HG03378 (cell line): ENCODE measurements at regions not wholly inside any gene's neighbourhood (a gene's known extent, or its start where the extent isn't known, plus 50 kb on each side); places are given as distances from the start of the nearest gene placed in this dataset.
"Not testable (repeated sequence)": the region's sequence is repeated elsewhere in the genome, so short reads cannot be mapped to it uniquely, and the experiment has no call there.

Experiments used
- ATAC-seq: cut with Tn5 transposase; IDR thresholded peaks from one replicate; pipeline ENCODE4 v1.9.1; 2021; ENCODE audit warnings: mild to moderate bottlenecking, moderate library complexity; ENCODE audit not compliant: unreplicated experiment

GRCh38 chr1:25009671-25010262 is 79.7 kb upstream of the RUNX3 start:
- no peak for ATAC-seq

- no peak for ATAC-seq
Observed at GRCh38 chr1:25008192-25008485, 78.1 kb upstream of the RUNX3 start.

- not testable (repeated sequence) for ATAC-seq
Observed at GRCh38 chr1:25007390-25008191, 77.5 kb upstream of the RUNX3 start.

- ATAC-seq, result no peak
Observed at GRCh38 chr1:25006770-25007169, 76.7 kb upstream of the RUNX3 start.

GRCh38 chr1:25004355-25004754 is 74.3 kb upstream of the RUNX3 start:
- no peak for ATAC-seq

GRCh38 chr1:25003457-25004190 is 73.5 kb upstream of the RUNX3 start:
- ATAC-seq, result no peak

- ATAC-seq, result no peak
Observed at GRCh38 chr1:25003000-25003399, 72.9 kb upstream of the RUNX3 start.

GRCh38 chr1:25001125-25001915 is 71.2 kb upstream of the RUNX3 start:
- ATAC-seq, result no peak

- no peak for ATAC-seq
Observed at GRCh38 chr1:24999906-25000305, 69.8 kb upstream of the RUNX3 start.

GRCh38 chr1:24999426-24999825 is 69.3 kb upstream of the RUNX3 start:
- ATAC-seq, result no peak

GRCh38 chr1:24998563-24999245 is 68.6 kb upstream of the RUNX3 start:
- ATAC-seq, result no peak

- no peak for ATAC-seq
Observed at GRCh38 chr1:24996983-24997893, 67.2 kb upstream of the RUNX3 start.

- ATAC-seq, result no peak
Observed at GRCh38 chr1:24996456-24996855, 66.4 kb upstream of the RUNX3 start.

GRCh38 chr1:24995661-24996060 is 65.6 kb upstream of the RUNX3 start:
- no peak for ATAC-seq

- no peak for ATAC-seq
Observed at GRCh38 chr1:24995140-24995539, 65.1 kb upstream of the RUNX3 start.

- ATAC-seq, result no peak
Observed at GRCh38 chr1:24993871-24994580, 64.0 kb upstream of the RUNX3 start.

- ATAC-seq, result no peak
Observed at GRCh38 chr1:24992761-24993211, 62.7 kb upstream of the RUNX3 start.

GRCh38 chr1:24992124-24992760 is 62.2 kb upstream of the RUNX3 start:
- no peak for ATAC-seq

GRCh38 chr1:24991697-24992096 is 61.6 kb upstream of the RUNX3 start:
- ATAC-seq, result no peak
